ENCODE measurements at regions not wholly inside any gene's neighbourhood (a gene's known extent, or its start where the extent isn't known, plus 50 kb on each side); places are given as distances from the start of the nearest gene placed in this dataset.

DNA sequence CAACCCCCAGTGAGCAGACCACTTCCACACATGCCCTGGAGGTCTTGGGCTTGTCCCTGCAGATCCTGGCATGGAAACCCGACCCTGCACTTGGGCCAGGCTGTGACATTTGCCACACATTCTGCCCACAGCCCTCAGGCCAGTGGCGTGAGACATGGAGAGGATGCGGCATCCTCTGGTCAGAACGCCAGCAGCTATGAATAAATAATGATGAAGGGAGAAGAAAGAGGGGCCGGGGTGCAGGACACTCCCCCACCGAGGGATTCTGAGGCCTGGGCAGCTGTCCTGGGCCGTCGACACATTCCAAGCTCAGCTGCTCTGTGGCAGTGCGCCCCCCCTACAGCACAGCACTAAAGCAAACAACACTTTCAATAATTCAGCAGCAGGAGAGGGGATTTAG lies 148.8 kb downstream of the ENGASE start:
- TF ChIP-seq, protein P1, sequence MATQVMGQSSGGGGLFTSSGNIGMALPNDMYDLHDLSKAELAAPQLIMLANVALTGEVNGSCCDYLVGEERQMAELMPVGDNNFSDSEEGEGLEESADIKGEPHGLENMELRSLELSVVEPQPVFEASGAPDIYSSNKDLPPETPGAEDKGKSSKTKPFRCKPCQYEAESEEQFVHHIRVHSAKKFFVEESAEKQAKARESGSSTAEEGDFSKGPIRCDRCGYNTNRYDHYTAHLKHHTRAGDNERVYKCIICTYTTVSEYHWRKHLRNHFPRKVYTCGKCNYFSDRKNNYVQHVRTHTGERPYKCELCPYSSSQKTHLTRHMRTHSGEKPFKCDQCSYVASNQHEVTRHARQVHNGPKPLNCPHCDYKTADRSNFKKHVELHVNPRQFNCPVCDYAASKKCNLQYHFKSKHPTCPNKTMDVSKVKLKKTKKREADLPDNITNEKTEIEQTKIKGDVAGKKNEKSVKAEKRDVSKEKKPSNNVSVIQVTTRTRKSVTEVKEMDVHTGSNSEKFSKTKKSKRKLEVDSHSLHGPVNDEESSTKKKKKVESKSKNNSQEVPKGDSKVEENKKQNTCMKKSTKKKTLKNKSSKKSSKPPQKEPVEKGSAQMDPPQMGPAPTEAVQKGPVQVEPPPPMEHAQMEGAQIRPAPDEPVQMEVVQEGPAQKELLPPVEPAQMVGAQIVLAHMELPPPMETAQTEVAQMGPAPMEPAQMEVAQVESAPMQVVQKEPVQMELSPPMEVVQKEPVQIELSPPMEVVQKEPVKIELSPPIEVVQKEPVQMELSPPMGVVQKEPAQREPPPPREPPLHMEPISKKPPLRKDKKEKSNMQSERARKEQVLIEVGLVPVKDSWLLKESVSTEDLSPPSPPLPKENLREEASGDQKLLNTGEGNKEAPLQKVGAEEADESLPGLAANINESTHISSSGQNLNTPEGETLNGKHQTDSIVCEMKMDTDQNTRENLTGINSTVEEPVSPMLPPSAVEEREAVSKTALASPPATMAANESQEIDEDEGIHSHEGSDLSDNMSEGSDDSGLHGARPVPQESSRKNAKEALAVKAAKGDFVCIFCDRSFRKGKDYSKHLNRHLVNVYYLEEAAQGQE (IDR thresholded peaks at IDR 0.05; ENCODE audit: insufficient read depth in 1 of 2, low read depth in 2 of 2, low read length in 1 of 2): no peak
- TF ChIP-seq CTCF (IDR thresholded peaks at IDR 0.05): no peak
